ENCODE measurements at regions not wholly inside any gene's neighbourhood (a gene's known extent, or its start where the extent isn't known, plus 50 kb on each side); places are given as distances from the start of the nearest gene placed in this dataset.

GRCh38 chr12:127774828-127775227, 492.1 kb upstream of the TMEM132C start:
- no peak for TF ChIP-seq CTCF (IDR thresholded peaks at IDR 0.05; ENCODE audit: insufficient read depth, low read length, poor library complexity, severe bottlenecking)
- no peak for TF ChIP-seq EZH2phosphoT487 (conservative IDR thresholded peaks at IDR 0.05; ENCODE audit: low read length)
